Stimulated activated CD4-positive, alpha-beta T cell treated with anti-CD3 and anti-CD28 coated beads, Interleukin-12 subunit alpha, Interleukin-12 subunit beta, amount 100 ng/mL, for 24 hours (primary cell): ENCODE measurements at regions not wholly inside any gene's neighbourhood (a gene's known extent, or its start where the extent isn't known, plus 50 kb on each side); places are given as distances from the start of the nearest gene placed in this dataset.

Experiments used
- DNase-seq, 2 experiments: peaks; one replicate each; pipeline ENCODE4 v3.0.0-alpha.2; 2020; ENCODE audit warnings: low read depth in 2 of 2

- no peak for DNase-seq
Observed at GRCh38 chr9:75612754-75613153, 277.7 kb upstream of the PCSK5 start.

- DNase-seq = no peak
Observed at GRCh38 chr9:75615284-75615683, 275.2 kb upstream of the PCSK5 start.

- DNase-seq = no peak
Observed at GRCh38 chr9:75616052-75616451, 274.4 kb upstream of the PCSK5 start.

- no peak for DNase-seq
Observed at GRCh38 chr9:75616841-75617566, 273.5 kb upstream of the PCSK5 start.

- no peak for DNase-seq
Observed at GRCh38 chr9:75623462-75623861, 267.0 kb upstream of the PCSK5 start.

- no peak for DNase-seq
Observed at GRCh38 chr9:75624998-75625397, 265.5 kb upstream of the PCSK5 start.

GRCh38 chr9:75626860-75627259 lies 263.6 kb upstream of the PCSK5 start:
- no peak for DNase-seq

GRCh38 chr9:75628952-75629351 lies 261.5 kb upstream of the PCSK5 start:
- DNase-seq = no peak

- DNase-seq = no peak
Observed at GRCh38 chr9:75633451-75634057, 256.9 kb upstream of the PCSK5 start.

- no peak for DNase-seq
Observed at GRCh38 chr9:75636427-75637045, 253.9 kb upstream of the PCSK5 start.

GRCh38 chr9:75639971-75640610 lies 250.4 kb upstream of the PCSK5 start:
- no peak for DNase-seq

GRCh38 chr9:75642522-75642921 lies 248.0 kb upstream of the PCSK5 start:
- no peak for DNase-seq

- DNase-seq = no peak
Observed at GRCh38 chr9:75644649-75645048, 245.8 kb upstream of the PCSK5 start.

- DNase-seq = no peak
Observed at GRCh38 chr9:75648034-75648433, 242.4 kb upstream of the PCSK5 start.

GRCh38 chr9:75649060-75649459 lies 241.4 kb upstream of the PCSK5 start:
- no peak for DNase-seq

- no peak for DNase-seq
Observed at GRCh38 chr9:75651709-75652108, 238.8 kb upstream of the PCSK5 start.

GRCh38 chr9:75653335-75653734 lies 237.1 kb upstream of the PCSK5 start:
- DNase-seq = no peak

GRCh38 chr9:75653750-75654149 lies 236.7 kb upstream of the PCSK5 start:
- DNase-seq = no peak

GRCh38 chr9:75657015-75657414 lies 233.5 kb upstream of the PCSK5 start:
- no peak for DNase-seq

GRCh38 chr9:75658301-75658905 lies 232.1 kb upstream of the PCSK5 start:
- DNase-seq = no peak

GRCh38 chr9:75664597-75664996 lies 225.9 kb upstream of the PCSK5 start:
- DNase-seq = no peak

- DNase-seq = no peak
Observed at GRCh38 chr9:75666856-75667554, 223.5 kb upstream of the PCSK5 start.
